WTC11 (cell line): ENCODE measurements at regions not wholly inside any gene's neighbourhood (a gene's known extent, or its start where the extent isn't known, plus 50 kb on each side); places are given as distances from the start of the nearest gene placed in this dataset.

Experiments
- CTCF ChIP-seq: fragments of 200-600 bp; IDR thresholded peaks from 2 replicates; pipeline ENCODE4 v1.8.0; 2022; ENCODE audit warnings: antibody characterized with exemption
- IRF2 ChIP-seq: sonication (generic); formaldehyde crosslinking; IDR thresholded peaks from 2 replicates; pipeline ENCODE4 v1.8.0; 2022; ENCODE audit warnings: low read depth, missing genetic modification reagents, borderline replicate concordance
- ZSCAN18 ChIP-seq: fragments of 250-450 bp; sonication (Bioruptor Pico); IDR thresholded peaks from 2 replicates; pipeline ENCODE4 v2.1.2; 2022; ENCODE audit warnings: mild to moderate bottlenecking, moderate library complexity

GRCh38 chr7:19984231-19984632 lies 210.8 kb upstream of the TMEM196 start:
- TF ChIP-seq CTCF (no peak), IRF2 (CRISPR knock-in tag) (no peak), ZSCAN18 (CRISPR knock-in tag) (no peak)
